ENCODE measurements at regions not wholly inside any gene's neighbourhood (a gene's known extent, or its start where the extent isn't known, plus 50 kb on each side); places are given as distances from the start of the nearest gene placed in this dataset.
"Not testable (repeated sequence)": the region's sequence is repeated elsewhere in the genome, so short reads cannot be mapped to it uniquely, and the experiment has no call there.

GRCh38 chr1:24268555-24268954 is 50.6 kb upstream of the GRHL3 start:
- not testable (repeated sequence) for DNase-seq

GRCh38 chr1:24266998-24267397 is 52.2 kb upstream of the GRHL3 start:
- DNase-seq: no peak

- no peak for DNase-seq
These were observed 52.7 kb upstream of the GRHL3 start for GRCh38 chr1:24266398-24266941.

GRCh38 chr1:24263746-24264145 is 55.4 kb upstream of the GRHL3 start:
- no peak for DNase-seq

GRCh38 chr1:24263211-24263610 is 55.9 kb upstream of the GRHL3 start:
- no peak for DNase-seq

- no peak for DNase-seq
These were observed 57.2 kb upstream of the GRHL3 start for GRCh38 chr1:24261977-24262376.

- DNase-seq: no peak
These were observed 60.3 kb upstream of the GRHL3 start for GRCh38 chr1:24258735-24259424.

- DNase-seq: no peak
These were observed 61.8 kb upstream of the GRHL3 start for GRCh38 chr1:24257373-24257772.

GRCh38 chr1:24256687-24257086 is 62.5 kb upstream of the GRHL3 start:
- no peak for DNase-seq

GRCh38 chr1:24255226-24255625 is 63.9 kb upstream of the GRHL3 start:
- DNase-seq: no peak

- DNase-seq: peak; percentile 38
These were observed 64.4 kb upstream of the GRHL3 start for GRCh38 chr1:24254783-24255182.

- DNase-seq: no peak
These were observed 65.6 kb upstream of the GRHL3 start for GRCh38 chr1:24253571-24253970.

- no peak for DNase-seq
These were observed 65.2 kb upstream of the IFNLR1 start for GRCh38 chr1:24252185-24252780.

GRCh38 chr1:24251501-24251900 is 64.4 kb upstream of the IFNLR1 start:
- DNase-seq: no peak

GRCh38 chr1:24250791-24251190 is 63.7 kb upstream of the IFNLR1 start:
- no peak for DNase-seq

- DNase-seq: no peak
These were observed 63.1 kb upstream of the IFNLR1 start for GRCh38 chr1:24250224-24250623.

- peak; percentile 39 for DNase-seq
These were observed 61.8 kb upstream of the IFNLR1 start for GRCh38 chr1:24248859-24249258.

GRCh38 chr1:24247337-24247736 is 60.2 kb upstream of the IFNLR1 start:
- not testable (repeated sequence) for DNase-seq

- DNase-seq: peak; percentile 69
These were observed 57.6 kb upstream of the IFNLR1 start for GRCh38 chr1:24244519-24245268.

- DNase-seq: no peak
These were observed 50.8 kb upstream of the IFNLR1 start for GRCh38 chr1:24237750-24238395.

GRCh38 chr1:24236789-24237371 is 49.8 kb upstream of the IFNLR1 start:
- no peak for DNase-seq

All from NCI-H82 (cell line).